ENCODE measurements at regions not wholly inside any gene's neighbourhood (a gene's known extent, or its start where the extent isn't known, plus 50 kb on each side); places are given as distances from the start of the nearest gene placed in this dataset.

DNA sequence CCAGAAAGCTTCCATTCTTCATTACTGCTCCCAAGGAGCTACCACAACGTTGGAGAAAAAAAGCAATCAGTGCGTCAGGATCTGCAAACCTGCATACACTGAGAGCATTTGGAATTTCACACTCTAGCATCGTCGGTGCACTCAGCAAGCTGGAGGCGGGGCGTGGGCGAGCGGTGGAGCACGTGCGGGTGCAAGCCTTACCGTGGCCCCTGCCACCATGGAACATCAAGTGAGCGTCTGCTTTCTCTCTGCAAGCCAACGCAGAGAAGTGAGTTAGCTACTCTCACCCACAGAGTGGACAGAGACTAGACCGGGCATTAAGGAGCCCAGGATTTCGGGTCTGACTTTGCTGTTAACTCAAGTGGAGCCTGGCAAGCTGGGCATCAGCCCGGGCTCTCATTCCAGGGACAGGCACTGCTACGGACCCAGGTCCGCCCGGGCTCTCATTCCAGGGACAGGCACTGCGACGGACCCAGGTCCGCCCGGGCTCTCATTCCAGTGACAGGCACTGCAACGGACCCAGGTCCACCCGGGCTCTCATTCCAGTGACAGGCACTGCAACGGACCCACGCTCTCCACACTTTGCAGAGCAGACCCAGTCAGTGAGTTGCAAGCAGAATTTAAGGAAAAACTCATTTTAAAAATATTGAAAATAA, 124.1 kb upstream of the SPACA7 start:
- BruUV-seq (replicated peaks), result no TSS peak
- dilution Hi-C loops (cut with MboI; ENCODE audit: extremely low pct_ligation_motif_present, low sequenced_read_pairs) (no loop called here), intact Hi-C loops (cut with micrococcal nuclease) (no loop called here)
- Histone ChIP-seq H3K4me2 (ENCODE audit: insufficient read depth, low read length) (no peak overlapping the region), H3K27me3 (ENCODE audit: control insufficient read depth in 2 of 2, insufficient read depth in 2 of 2, low read length in 2 of 2) (no peaks in the 10 kb centered on the region), H3K27ac (ENCODE audit: insufficient read depth, low read depth, low read length) (no peak overlapping the region), H3K9ac (replicated peaks; ENCODE audit: extremely low read depth, insufficient read depth, low read length) (no peak overlapping the region), H2AFZ (ENCODE audit: low read depth, low read length) (no peak overlapping the region), H3K79me2 (ENCODE audit: control insufficient read depth, insufficient read depth, low read length) (no peaks in the 10 kb centered on the region), H3K4me1 (ENCODE audit: control insufficient read depth, extremely low read depth, insufficient read depth, low read length) (no peaks in the 10 kb centered on the region), H3K9me3 (replicated peaks; ENCODE audit: control insufficient read depth, insufficient read depth, low read length) (no peaks in the 10 kb centered on the region), H3K9me1 (replicated peaks; ENCODE audit: control insufficient read depth, extremely low read depth, insufficient read depth, low read length) (no peaks in the 10 kb centered on the region), H4K20me1 (replicated peaks; ENCODE audit: control insufficient read depth, extremely low read depth, insufficient read depth, low read length) (no peaks in the 10 kb centered on the region), H3K36me3 (ENCODE audit: control insufficient read depth in 2 of 2, extremely low read depth in 1 of 2, insufficient read depth in 2 of 2, low read length in 2 of 2) (no peaks in the 10 kb centered on the region), H3K4me3 (replicated peaks in 1 of 3; ENCODE audit: insufficient read depth in 1 of 3, low read depth in 1 of 3, low read length in 3 of 3) (no peak overlapping the region)
- CTCF ChIA-PET, result no interaction called here
- no peak for FAIRE-seq
- DNase-seq (ENCODE audit: low read depth, low spot score), result no peak
- TF ChIP-seq POLR2A (IDR thresholded peaks at IDR 0.05; ENCODE audit: low read depth, low read length) (no peak), EZH2 (IDR thresholded peaks at IDR 0.05; ENCODE audit: borderline replicate concordance, low read depth, low read length, severe bottlenecking) (no peak), GATA2 (IDR thresholded peaks at IDR 0.05; ENCODE audit: insufficient read depth, insufficient read length, low read depth, low read length) (no peak), MYC (IDR thresholded peaks at IDR 0.05; ENCODE audit: low read depth, low read length) (no peak), POLR2AphosphoS5 (IDR thresholded peaks at IDR 0.05; ENCODE audit: insufficient read depth, low read depth, low read length) (no peak), JUN (IDR thresholded peaks at IDR 0.05; ENCODE audit: borderline replicate concordance, insufficient read depth, insufficient read length, low read depth) (no peak), MAX (IDR thresholded peaks at IDR 0.05; ENCODE audit: insufficient read depth, insufficient read length) (no peak), FOS (IDR thresholded peaks at IDR 0.05; ENCODE audit: borderline replicate concordance, insufficient read depth, low read length) (no peak)
- TF ChIP-seq, protein P1, sequence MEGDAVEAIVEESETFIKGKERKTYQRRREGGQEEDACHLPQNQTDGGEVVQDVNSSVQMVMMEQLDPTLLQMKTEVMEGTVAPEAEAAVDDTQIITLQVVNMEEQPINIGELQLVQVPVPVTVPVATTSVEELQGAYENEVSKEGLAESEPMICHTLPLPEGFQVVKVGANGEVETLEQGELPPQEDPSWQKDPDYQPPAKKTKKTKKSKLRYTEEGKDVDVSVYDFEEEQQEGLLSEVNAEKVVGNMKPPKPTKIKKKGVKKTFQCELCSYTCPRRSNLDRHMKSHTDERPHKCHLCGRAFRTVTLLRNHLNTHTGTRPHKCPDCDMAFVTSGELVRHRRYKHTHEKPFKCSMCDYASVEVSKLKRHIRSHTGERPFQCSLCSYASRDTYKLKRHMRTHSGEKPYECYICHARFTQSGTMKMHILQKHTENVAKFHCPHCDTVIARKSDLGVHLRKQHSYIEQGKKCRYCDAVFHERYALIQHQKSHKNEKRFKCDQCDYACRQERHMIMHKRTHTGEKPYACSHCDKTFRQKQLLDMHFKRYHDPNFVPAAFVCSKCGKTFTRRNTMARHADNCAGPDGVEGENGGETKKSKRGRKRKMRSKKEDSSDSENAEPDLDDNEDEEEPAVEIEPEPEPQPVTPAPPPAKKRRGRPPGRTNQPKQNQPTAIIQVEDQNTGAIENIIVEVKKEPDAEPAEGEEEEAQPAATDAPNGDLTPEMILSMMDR (IDR thresholded peaks at IDR 0.05; ENCODE audit: extremely low read depth in 1 of 2, insufficient read depth in 1 of 2, low read depth in 1 of 2, low read length in 2 of 2), result no peak
- POLR2A ChIA-PET, result no interaction called here
